HG03196 (cell line): ENCODE measurements at regions not wholly inside any gene's neighbourhood (a gene's known extent, or its start where the extent isn't known, plus 50 kb on each side); places are given as distances from the start of the nearest gene placed in this dataset.
"Not testable (repeated sequence)": the region's sequence is repeated elsewhere in the genome, so short reads cannot be mapped to it uniquely, and the experiment has no call there.

Source experiments
- ATAC-seq: cut with Tn5 transposase; IDR thresholded peaks from one replicate; pipeline ENCODE4 v1.9.1; 2021; ENCODE audit not compliant: unreplicated experiment

DNA sequence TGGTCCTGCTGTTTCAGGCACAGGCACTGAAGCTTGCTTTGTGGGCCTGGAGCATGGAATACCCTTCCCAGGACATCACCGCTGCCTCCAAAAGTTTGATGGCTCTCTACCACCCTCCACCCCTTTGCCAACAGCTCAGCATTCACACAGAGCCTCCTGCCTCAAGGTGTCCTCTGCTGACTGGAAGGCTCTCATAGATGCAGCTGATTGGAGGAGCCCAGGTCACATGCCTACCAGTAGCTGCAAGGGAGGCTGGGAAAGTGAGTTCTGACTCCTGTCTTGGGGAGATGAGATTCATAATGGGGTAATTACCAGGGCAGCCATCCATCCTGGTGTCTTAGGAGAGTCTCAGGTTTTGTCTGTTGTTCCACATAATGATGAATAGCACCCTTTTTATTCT lies 124.8 kb upstream of the GRIK3 start:
- ATAC-seq = no peak

DNA sequence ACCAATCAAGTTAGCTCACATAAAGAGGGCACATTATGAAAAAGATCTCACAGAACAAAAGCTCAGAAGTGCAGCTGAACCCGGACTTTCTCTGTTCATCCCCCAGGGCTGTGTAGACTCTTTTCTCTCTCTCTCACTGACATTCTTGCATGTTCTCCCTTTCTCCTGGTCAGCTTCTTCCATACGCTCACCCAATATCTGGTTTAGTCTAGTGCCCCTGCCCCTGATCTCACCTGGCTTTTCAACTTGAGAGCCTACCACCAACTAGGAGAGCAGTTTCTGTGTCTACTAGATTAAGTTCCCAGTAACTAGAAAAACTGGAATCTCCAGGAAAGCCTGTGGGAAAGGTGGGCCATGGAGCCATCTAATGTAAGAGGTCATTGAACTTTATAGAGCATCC lies 126.9 kb upstream of the GRIK3 start:
- no peak for ATAC-seq

DNA sequence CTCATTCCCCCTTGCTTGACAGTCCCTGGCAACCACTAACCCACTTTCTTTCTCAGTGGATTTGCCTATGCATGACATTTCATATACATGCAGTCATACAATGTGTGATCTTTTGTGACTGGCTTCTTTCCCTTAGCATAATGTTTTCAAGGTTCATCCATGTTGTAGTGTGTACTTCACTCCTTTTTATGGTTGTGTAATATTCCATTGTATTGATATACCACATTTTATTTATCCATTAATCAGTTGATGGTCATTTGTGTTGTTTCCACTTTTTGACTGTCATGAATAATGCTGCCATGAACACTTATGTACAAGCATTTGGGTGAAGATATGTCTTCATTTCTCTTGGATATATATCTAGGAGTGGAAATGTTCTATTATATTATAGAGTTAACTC lies 127.7 kb upstream of the GRIK3 start:
- ATAC-seq = no peak

DNA sequence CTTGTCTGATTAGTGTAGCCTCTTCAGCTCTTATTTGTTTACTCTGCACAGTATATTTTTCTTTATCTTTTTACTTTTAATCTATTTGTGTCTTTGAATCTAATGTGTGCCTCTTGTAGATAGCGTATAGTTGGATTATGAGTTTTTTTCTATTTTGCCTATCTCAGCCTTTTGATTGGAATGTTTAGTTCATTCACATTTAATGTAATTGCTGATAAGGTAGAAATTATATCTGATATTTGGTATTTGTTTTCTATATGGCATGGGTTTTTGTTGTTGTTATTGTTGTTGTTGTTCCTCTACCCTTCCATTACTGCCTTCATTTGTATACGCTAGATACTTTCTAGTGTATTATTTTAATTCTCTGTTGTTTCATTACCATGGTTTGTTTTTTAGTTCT lies 131.7 kb upstream of the GRIK3 start:
- no peak for ATAC-seq

DNA sequence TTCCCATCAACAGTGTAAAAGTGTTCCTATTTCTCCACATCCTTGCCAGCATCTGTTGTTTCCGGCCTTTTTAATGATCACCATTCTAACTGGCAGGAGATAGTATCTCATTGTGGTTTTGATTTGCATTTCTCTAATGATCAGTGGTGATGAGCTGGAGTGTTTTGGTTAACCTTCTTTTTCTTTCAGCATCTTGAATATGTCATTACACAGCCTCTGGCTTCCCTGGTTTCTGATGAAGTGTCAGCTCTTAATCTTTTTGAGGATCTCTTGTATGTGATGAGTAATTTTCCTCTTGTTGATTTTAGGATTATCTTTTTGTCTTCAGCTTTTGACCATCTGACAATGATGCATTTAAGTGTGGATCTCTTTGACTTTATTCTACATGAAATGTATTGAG lies 133.2 kb upstream of the GRIK3 start:
- ATAC-seq = no peak

DNA sequence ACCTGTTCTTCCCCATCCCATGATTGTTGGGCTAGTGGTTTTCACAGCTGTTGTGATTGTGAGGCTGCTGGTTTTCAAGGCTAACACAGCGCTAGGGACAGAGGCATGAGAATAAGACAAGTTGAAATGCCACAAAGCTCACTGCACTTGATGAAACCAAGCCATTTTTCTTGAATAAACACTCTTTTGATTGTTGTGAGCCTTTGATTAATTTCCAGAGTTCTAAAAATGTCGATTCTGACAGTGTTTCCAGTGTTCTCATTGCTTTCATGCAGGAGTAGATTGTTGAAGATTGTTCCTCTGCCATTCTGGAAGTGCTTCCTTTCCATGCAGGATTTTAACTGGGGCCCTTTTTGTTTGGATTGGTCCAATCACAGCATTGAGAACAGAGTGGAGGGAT lies 134.9 kb upstream of the GRIK3 start:
- ATAC-seq = no peak

DNA sequence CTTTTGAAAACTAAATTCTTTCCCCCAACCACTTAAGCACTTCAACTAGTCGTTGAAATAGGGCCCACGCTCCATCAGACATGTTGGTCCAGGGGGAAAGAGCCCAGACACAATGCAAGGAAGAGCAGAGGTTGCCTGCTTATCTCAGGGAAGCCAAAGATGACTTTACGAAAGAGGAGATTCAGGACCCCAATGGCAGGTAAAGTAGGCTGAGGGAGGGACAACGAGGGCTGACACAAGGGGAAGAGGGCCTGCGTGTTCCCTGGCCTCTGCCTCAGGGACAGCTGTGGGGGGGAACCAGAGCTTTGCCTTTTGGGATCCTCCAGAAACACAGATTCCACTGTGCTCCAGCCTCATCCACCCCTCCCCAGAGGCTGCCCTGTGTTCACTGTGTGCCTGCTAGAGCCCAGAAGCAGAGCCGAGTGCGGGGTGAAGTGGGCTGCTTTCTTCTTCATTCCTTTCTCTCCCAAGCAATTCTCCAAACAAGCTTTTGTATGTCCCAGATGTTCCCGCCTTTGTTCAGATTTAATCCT lies 135.5 kb upstream of the GRIK3 start:
- no peak for ATAC-seq

DNA sequence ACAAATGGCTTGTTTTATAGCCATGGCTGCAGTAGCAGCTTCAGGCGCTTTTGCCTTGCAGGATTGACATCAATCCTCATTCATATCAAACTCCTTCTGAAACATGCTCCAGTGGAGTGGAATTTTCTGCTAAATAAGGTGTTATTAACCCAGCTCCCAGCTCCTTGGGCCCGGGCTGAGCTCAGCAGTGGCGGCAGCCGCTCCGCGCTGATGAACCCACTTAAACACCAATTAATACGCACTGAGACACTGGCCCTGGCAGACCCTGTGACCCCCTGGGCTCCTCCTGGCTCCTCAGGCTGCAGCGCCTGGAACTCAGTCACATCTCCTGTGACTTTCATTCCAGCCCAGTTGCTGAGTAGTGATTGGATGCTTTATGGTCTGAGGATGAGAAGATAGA lies 137.4 kb upstream of the GRIK3 start:
- no peak for ATAC-seq

DNA sequence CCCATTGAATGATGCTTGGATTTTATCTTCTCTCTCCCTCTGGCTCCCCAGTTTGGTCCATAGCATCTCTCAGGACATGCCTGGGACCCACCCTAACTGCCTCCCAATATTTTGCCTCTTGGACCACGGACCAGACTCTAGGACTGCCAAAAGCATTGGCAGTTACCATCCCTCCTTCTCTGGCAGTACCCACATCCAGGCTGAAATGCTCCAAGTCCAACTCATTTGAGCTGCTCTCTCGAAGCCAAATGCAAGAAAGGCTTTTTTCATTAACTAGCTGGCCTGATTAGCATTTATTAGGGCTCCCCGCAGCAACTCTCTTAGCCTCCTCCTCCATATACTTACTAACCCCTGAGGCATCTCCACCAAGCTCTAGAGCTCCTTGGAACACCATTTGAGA lies 140.0 kb upstream of the GRIK3 start:
- no peak for ATAC-seq

DNA sequence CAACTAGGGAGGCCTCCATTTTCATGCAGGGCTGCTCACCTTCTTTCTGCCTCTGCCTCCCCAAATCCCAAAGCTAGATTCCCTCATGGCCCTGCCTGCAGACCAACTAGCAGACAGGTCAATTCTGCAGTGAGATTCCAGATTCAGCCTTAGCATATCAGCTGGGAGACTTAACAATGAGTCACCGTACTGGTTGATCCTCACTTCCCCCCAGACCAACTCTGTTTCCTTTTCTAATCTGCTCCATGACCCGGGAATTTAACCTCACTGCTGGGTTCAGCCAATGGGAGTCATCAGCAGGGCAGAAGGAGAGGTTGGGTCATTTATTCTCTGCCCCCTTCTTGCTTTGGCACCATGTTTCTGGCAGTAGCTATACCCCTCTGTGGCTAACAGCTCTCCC lies 140.6 kb upstream of the GRIK3 start:
- no peak for ATAC-seq

DNA sequence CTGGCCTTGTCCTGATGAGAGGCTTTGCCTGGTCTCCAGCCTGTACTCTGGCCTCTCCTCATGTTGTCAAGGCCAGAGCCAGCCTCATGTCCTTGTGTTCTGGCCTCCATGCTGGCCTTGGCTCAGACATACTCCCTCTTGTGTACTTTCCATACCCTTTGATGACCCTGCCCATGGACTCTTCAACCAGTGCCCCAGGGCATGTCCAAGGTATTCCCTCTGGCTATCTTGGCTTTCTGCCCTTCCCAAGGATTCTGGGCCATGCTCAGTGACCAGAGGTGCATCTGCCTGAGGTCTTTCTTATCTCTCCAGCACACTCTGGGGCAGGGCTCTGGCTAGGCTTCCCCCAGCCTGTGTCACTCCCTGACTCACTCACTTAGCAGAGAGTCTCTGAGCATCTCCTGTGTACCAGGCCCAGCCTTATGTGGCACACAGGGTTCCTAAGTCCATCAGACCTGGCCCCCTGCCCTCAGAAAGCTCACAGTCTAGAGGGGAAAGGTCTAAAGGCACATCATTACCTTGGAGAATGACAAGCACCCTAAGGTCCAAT lies 141.4 kb upstream of the GRIK3 start:
- ATAC-seq = no peak

DNA sequence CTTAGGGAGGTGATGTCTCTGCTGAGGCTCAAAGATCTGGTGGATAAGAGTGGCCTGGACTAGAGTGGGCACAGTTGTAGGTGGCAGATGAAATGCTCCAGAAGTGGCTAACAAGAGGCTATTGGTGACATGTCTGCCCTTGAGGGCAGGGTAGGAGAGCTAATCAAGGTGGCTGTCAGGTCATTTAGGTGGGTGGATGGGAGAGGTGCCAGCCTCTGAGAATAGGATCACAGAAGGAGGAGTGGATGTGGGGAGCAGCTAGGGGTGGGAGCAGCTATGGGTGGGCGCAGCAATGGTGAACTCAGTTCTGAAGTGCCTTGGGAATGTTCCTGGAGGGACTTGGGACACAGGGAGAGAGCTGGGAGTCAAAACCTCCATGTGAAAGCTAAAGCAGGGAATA lies 142.0 kb upstream of the GRIK3 start:
- ATAC-seq = no peak

DNA sequence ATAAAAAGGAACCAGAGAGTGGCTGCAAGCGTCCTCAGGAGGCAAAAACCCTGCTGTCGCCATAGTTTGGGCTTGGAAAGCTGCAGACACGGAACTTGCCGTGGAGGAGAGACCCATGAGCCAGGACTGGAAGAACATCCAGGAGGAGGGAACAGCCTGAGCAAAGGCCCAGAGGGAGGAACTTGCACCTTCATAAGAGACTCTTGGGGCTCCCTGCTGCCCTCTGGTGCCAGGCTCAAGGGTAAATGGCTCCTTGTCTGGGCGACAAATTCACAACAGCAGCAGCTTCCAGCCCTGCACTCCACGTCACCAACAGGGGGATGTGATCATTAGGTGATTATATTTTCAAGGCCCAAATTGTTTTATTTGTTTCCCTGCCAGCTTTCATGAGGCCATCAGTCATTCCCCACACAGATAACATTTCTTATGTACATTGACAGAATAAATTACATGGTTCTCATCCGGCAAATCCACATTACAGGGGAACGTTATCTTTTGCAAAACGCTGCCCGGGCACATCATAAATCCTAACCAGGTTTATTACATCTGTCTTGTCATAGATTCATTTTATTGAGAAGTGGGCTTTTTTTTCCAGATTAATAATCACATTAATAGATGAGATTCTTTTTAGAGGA lies 143.0 kb upstream of the GRIK3 start:
- no peak for ATAC-seq

DNA sequence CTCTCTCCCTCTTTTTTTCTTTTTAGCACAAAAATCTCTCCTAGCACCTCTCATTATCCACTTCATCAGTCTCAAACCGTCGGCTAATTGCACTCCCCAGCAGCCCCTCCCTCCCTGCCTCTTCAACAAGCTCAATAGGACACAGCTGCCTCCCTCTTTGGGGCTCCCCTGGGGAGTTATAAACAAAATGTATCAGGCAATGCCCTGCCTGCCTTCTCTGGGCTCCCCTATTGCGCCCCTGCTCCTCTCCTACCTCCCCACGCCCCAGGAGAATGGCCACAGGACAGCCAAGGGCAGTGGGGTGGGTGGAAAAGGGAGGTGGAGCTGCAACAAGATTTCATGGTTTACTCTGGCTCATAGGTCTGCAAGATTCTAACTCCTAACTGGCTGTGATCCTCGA lies 147.1 kb upstream of the GRIK3 start:
- no peak for ATAC-seq

DNA sequence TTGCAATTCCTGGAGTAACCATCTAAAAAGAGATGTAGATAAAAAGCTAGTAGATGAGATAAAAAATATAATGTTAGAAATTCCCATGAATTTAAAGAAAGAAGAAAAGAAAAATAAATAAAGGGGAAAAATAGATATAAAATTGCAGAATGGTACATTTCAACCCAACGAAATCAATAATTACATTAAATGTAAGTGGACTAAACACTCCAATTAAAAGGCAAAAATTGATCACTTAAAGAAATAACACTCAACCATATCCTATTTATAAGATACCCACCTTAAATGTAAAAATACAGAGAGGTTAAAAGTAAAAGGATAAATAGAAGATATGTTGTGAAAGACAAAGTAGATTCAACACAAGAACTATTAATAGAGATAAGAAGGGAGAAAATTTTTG lies 150.5 kb upstream of the GRIK3 start:
- ATAC-seq = no peak

DNA sequence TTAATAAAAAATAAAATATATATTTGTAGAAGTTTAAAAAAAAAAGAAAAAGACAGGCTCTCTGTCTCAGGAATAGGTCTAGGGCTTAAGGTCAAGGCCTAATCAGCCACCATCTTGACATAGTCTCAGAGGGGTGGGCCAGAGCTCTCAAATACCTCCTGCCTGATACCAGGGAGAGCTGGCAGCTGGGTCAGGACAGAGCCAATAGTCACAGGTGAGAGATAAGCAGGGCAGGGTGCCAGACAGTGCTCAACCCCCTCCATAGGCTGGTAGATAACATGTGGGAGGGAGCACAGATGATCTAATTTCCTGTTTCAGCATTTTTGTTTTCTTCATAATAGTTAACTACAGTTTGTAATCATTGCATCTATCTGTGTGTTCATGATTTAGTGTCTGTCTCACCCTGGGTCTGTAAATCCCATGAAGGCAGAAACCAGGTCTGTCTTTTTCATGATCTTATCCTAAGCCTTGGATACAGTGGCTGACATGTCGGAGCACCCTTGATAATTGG lies 152.0 kb upstream of the GRIK3 start:
- ATAC-seq = no peak

DNA sequence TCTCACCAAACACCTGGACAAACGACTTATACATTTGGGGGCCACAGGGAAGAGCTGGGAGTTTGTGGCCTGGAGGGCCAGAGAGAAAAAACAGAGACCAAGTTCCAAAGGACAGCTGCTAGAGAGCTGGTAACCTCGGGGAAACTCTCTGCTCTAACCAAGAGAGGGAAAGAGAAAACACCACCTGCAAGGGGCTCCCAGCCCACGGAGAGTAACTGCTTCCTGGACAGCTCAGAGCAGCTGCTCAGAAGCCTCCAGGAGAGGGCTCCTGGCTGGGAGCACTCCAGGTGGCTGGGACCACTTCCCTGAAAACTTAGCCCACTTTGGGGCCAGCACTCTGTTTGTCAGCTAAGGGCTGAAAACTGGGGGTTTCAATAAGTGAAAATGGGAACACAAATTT lies 154.8 kb upstream of the GRIK3 start:
- ATAC-seq = no peak

DNA sequence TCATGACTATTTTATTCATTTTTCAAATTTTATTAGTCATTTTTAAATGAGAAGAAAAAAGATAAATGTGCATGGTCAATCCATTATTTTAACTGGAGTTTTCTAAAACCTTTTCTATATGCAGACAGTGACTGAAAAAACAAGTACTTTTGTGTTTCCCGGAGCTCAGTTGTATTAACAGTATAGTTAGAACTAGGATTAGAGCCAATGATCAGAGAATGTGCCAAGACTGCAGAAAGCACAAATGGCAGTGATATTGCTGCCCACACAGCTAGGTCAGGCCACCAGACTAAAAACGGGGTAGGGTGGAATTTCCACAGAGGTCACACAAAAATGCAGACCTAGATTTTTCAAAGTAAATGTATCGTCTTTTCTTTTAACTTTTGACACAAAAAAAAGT lies 163.1 kb upstream of the GRIK3 start:
- ATAC-seq = no peak

DNA sequence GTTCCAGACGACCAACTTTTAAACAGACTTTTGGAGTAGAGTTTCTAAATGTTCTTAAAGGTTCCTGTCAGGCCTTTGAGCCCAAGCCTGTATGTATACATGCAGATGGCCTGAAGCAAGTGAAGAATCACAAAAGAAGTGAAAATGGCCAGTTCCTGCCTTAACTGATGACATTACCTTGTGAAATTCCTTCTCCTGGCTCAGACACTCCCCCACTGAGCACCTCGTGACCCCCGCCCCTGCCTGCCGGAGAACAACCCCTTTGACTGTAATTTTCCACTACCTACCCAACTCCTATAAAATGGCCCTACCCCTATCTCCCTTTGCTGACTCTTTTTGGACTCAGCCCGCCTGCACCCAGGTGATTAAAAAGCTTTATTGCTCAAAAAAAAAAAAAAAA lies 180.0 kb upstream of the GRIK3 start:
- ATAC-seq = not testable (repeated sequence)

DNA sequence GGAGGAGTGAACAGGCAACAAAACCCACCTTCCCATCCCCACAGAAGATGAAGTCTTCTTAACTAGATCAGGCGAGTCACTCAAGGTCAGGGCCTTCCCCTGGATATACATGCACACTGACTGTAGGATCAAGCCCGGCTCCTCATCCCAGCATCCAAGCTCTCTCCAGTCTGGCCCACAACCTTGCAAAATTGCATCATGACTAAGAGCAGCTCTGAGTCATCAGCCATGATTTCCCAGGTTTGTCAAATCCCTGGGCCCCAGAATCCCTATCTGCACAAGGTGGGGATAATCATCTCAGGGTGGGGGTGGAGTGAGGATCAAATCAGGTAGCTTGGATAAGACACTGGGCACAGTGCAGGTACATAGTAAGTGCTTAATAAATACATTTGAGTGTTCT lies 199.3 kb upstream of the GRIK3 start:
- no peak for ATAC-seq

DNA sequence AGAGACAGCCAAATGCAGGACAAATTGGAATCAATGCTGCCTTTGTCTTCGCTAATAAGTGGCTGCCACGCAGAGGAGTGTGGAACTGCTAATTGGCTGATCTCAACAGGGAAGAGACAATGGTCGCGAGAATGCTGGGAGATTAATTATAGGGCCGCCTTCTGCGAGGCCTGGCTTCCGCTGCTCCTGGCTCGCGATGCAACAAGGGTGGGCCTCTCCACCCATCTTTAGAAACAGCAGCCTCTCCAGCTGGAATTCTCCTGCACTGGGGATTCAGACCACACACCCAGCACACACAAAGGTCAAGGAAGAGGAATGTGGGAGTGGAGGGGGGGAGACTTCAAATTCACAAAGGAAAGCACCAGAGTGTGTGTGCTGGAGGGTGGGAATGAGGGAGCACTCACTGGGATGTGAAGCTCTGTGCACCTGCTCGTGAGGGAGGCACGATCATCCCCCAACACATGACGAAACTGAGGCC lies 200.7 kb upstream of the GRIK3 start:
- no peak for ATAC-seq

DNA sequence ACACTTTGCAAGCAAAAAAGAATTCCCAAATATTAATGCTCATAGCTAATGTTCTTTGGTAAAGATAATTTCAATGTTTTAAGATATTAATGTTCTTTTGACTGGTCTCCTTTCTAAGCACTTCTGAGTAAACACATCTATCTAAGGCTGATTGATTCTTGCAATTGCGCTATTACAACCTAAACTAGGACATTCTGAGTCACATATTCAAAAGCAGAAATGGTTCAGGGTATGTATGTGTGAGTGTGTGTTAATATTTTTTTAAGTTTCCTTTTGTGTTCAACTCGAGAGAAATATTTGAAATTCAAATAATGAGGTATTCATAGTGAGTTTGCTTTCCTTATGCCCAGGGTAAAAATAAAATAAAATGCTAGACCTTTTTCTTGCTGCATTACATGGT lies 203.6 kb upstream of the GRIK3 start:
- no peak for ATAC-seq
